KMS-11 (cell line): ENCODE measurements at regions not wholly inside any gene's neighbourhood (a gene's known extent, or its start where the extent isn't known, plus 50 kb on each side); places are given as distances from the start of the nearest gene placed in this dataset.
A peak's percentile ranks its signal among the peaks of the same experiment; 100 is the strongest.

Source experiments
- H2AFZ ChIP-seq: fragments of 200-600 bp; sonication (generic); 2 replicates; pipeline ENCODE4 v1.6.1; 2016; ENCODE audit warnings: antibody characterized with exemption, mixed run types, low read depth
- H3K27ac ChIP-seq: fragments of 200-600 bp; sonication (generic); 2 replicates; pipeline ENCODE4 v1.6.1; 2016; ENCODE audit warnings: mild to moderate bottlenecking, mixed run types
- H3K27me3 ChIP-seq: fragments of 200-600 bp; sonication (generic); 2 replicates; pipeline ENCODE4 v1.6.1; 2017; ENCODE audit warnings: mild to moderate bottlenecking, low read depth, mixed run types, moderate library complexity; ENCODE audit not compliant: insufficient read depth
- H3K36me3 ChIP-seq: fragments of 200-600 bp; sonication (generic); 2 replicates; pipeline ENCODE4 v1.6.1; 2017; ENCODE audit warnings: mild to moderate bottlenecking, mixed run types; ENCODE audit not compliant: insufficient read depth
- H3K4me1 ChIP-seq: fragments of 200-600 bp; sonication (generic); 2 replicates; pipeline ENCODE4 v1.6.1; 2016; ENCODE audit warnings: mild to moderate bottlenecking, low read depth, mixed run types; ENCODE audit not compliant: poor library complexity, severe bottlenecking
- H3K4me2 ChIP-seq: fragments of 200-600 bp; sonication (generic); 2 replicates; pipeline ENCODE4 v1.7.0; 2016; ENCODE audit warnings: mild to moderate bottlenecking, mixed run types
- H3K4me3 ChIP-seq: fragments of 200-600 bp; sonication (generic); IDR thresholded peaks from 2 replicates; pipeline ENCODE4 v1.6.1; 2017; ENCODE audit warnings: low read depth, low read length, mixed read lengths; ENCODE audit not compliant: insufficient read depth
- H3K79me2 ChIP-seq: fragments of 200-600 bp; sonication (generic); 2 replicates; pipeline ENCODE4 v1.6.1; 2016; ENCODE audit warnings: low read depth, mixed run types; ENCODE audit not compliant: insufficient read depth
- H3K9ac ChIP-seq: fragments of 200-600 bp; sonication (generic); 2 replicates; pipeline ENCODE4 v1.6.1; 2016; ENCODE audit warnings: mild to moderate bottlenecking, mixed run types
- H4K20me1 ChIP-seq: fragments of 200-600 bp; sonication (generic); 2 replicates; pipeline ENCODE4 v1.6.1; 2016; ENCODE audit warnings: mild to moderate bottlenecking, mixed run types; ENCODE audit not compliant: insufficient read depth
- CTCF ChIP-seq: fragments of 200-600 bp; sonication (generic); conservative IDR thresholded peaks from 2 replicates; pipeline ENCODE4 v1.6.1; 2017; ENCODE audit warnings: low read depth, mild to moderate bottlenecking, antibody characterized with exemption, low read length, moderate library complexity, mixed read lengths

GRCh38 chr4:95602872-95603271 is 54.1 kb upstream of the UNC5C start:
- Histone ChIP-seq H3K9ac (no peak overlapping the region), H4K20me1 (no peaks in the 10 kb centered on the region), H3K4me3 (no peak overlapping the region), H3K27ac (no peak overlapping the region), H2AFZ (no peak overlapping the region), H3K79me2 (no peaks in the 10 kb centered on the region), H3K27me3 (no peaks in the 10 kb centered on the region), H3K4me1 (peaks cover 29% of the 10 kb centered on the region), H3K4me2 (no peak overlapping the region), H3K36me3 (no peaks in the 10 kb centered on the region)
- no peak for TF ChIP-seq CTCF

GRCh38 chr4:95601356-95601755 is 52.6 kb upstream of the UNC5C start:
- Histone ChIP-seq H3K79me2 (no peaks in the 10 kb centered on the region), H3K4me2 (no peak overlapping the region), H3K9ac (no peak overlapping the region), H3K36me3 (no peaks in the 10 kb centered on the region), H3K27me3 (no peaks in the 10 kb centered on the region), H3K4me1 (peaks cover 20% of the 10 kb centered on the region), H3K27ac (no peak overlapping the region), H2AFZ (no peak overlapping the region), H3K4me3 (no peak overlapping the region), H4K20me1 (no peaks in the 10 kb centered on the region)
- TF ChIP-seq CTCF = no peak

GRCh38 chr4:95599777-95600400 is 51.1 kb upstream of the UNC5C start:
- Histone ChIP-seq H3K4me3 (no peak overlapping the region), H3K9ac (peak overlapping the region; percentile 15; the same call in 1 of the 2 replicates), H3K4me2 (peak overlapping the region; percentile 66), H3K79me2 (no peaks in the 10 kb centered on the region), H3K27ac (peak overlapping the region; percentile 61), H2AFZ (peak overlapping the region; percentile 72), H3K27me3 (no peaks in the 10 kb centered on the region), H3K4me1 (peaks cover 20% of the 10 kb centered on the region), H3K36me3 (no peaks in the 10 kb centered on the region), H4K20me1 (no peaks in the 10 kb centered on the region)
- TF ChIP-seq CTCF = no peak
